Astrocyte of the spinal cord (primary cell): ENCODE measurements at regions not wholly inside any gene's neighbourhood (a gene's known extent, or its start where the extent isn't known, plus 50 kb on each side); places are given as distances from the start of the nearest gene placed in this dataset.

ENCODE experiments used
- DNase-seq: peaks from one replicate; pipeline ENCODE4 v3.0.0; 2011; ENCODE audit warnings: low read depth, low spot score
- H3K4me3 ChIP-seq: 2 replicates; pipeline ENCODE4 v1.5.1; 2011; ENCODE audit warnings: low read depth, mild to moderate bottlenecking, low read length, moderate library complexity
- in situ Hi-C: cut with HindIII; loops from 2 replicates; pipeline ENCODE4 v1.10.0; 2017; ENCODE audit warnings: low sequenced_read_pairs
- TF ChIP-seq, protein P1 (sequence below): IDR thresholded peaks from 2 replicates; pipeline ENCODE4 v1.5.1; 2012; ENCODE audit warnings: low read depth, mild to moderate bottlenecking, low read length, inconsistent platforms

DNA sequence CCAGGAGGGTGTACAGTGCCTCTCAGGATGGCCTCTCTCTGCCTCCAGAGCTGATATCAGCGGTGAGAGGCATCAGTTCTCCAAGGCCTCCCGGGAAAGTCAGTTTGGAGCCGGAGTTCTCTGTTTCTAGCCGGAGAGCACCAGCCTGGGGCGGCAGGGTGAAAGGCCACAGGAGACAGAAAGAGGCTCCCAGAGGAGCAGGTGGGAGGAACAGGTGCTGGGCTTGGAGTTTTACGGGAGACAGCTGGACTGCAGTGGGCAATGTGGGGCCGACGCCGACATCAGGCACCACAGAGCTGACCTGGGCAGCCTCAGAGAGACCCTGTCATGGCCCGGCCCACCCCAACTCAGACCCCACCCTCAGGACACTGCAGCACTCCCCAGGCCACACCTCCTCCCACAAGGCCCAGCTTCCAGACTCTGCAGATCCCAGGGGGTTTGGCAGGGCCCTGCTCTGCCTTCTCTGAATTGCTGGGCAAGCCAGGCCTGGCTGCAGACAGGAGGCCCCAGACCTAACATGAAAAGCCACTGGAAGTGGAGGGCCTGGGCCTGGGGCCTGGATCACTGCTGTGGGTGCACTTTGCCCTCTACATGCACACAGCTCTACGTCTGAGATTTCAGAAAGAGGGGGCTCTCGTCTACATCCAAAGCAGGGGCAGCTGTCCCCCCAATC lies 885.6 kb downstream of the BRD1 start:
- TF ChIP-seq, protein P1, sequence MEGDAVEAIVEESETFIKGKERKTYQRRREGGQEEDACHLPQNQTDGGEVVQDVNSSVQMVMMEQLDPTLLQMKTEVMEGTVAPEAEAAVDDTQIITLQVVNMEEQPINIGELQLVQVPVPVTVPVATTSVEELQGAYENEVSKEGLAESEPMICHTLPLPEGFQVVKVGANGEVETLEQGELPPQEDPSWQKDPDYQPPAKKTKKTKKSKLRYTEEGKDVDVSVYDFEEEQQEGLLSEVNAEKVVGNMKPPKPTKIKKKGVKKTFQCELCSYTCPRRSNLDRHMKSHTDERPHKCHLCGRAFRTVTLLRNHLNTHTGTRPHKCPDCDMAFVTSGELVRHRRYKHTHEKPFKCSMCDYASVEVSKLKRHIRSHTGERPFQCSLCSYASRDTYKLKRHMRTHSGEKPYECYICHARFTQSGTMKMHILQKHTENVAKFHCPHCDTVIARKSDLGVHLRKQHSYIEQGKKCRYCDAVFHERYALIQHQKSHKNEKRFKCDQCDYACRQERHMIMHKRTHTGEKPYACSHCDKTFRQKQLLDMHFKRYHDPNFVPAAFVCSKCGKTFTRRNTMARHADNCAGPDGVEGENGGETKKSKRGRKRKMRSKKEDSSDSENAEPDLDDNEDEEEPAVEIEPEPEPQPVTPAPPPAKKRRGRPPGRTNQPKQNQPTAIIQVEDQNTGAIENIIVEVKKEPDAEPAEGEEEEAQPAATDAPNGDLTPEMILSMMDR: no peak
- in situ Hi-C loops: no loop called here
- no peak overlapping the region for H3K4me3 ChIP-seq
- no peak for DNase-seq

DNA sequence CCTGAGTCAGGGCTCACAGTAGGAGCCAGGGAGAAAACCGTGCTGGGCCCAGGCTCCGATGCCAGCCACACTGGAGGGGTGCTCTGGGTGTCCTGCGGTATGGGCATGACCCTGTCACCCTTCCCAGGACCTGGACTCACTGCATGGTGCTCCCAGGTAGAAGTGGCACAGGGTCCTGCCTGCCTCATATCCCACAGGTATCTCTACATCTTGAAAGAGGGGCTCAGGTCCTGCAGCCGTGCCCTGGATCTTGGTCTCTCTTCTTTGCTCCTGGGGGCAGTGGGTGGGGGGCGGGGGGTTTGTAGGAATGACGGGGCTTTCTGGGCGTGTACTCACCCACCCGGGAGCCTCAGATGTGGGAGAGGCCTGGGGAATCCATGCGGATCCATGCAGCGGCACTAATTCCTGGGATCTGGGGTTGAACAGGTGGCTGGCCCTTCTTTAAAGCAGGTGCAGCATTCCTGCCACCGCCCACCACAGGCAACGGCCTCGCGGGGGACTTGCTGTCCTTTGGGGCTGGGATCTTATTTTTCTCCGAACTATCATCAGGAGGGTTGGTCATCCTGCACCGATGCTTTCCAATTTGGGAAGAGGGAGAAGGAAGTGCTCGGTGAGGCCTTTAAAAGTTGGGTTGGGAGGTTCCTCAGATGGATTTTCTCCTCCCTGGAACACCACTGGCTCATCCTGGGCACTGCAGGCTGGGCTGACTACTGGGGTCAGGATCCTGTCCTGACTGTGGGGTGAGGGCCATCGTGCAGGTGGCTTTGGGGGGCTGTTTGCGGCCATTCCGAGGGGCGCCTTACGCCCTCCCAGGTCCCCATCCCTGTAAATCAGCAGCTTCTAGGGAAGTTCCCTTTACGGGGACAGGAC lies 886.4 kb downstream of the BRD1 start:
- no peak for DNase-seq
- in situ Hi-C loops: no loop called here

GRCh38 chr22:48940266-48941032 lies 887.2 kb downstream of the BRD1 start:
- no peak for DNase-seq
- H3K4me3 ChIP-seq: no peak overlapping the region
- TF ChIP-seq, protein P1: no peak
- in situ Hi-C loops: no loop called here

More for the DNA sequence above, 886.4 kb downstream of the BRD1 start:
- H3K4me3 ChIP-seq: no peak overlapping the region
- TF ChIP-seq, protein P1: no peak

GRCh38 chr22:48939441-48940265 lies 888.0 kb downstream of the BRD1 start:
- in situ Hi-C loops: no loop called here
- DNase-seq: no peak
- no peak overlapping the region for H3K4me3 ChIP-seq
- TF ChIP-seq, protein P1: no peak

- in situ Hi-C loops: no loop called here
- TF ChIP-seq, protein P1: no peak
- DNase-seq: no peak
- H3K4me3 ChIP-seq: no peak overlapping the region
Observed at GRCh38 chr22:48938741-48939140, 888.9 kb downstream of the BRD1 start.
